ENCODE measurements at regions not wholly inside any gene's neighbourhood (a gene's known extent, or its start where the extent isn't known, plus 50 kb on each side); places are given as distances from the start of the nearest gene placed in this dataset.

DNA sequence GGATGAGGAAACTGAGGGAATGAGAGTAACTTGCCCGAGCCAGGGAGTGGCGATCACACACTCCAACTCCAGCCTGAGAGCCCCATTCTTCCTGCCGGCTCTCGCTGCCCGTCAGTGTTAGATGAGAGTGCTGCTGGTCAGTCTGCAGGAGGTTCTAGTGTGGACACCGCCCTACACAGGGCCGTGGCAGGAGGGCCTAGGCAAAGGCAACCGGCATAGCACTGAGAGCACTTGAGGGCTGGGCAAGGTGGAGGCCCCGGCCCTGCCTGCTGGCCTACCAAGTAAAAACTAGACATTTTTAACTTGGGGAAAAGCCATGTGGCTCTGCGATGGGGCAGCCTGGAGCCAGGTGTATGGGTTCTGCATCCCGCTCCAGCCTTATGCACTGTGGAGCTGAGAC is 354.8 kb downstream of the SEC14L1 start:
- TF ChIP-seq EP300 (IDR thresholded peaks at IDR 0.05; ENCODE audit: borderline replicate concordance) (no peak), EGR1 (IDR thresholded peaks at IDR 0.05) (no peak), TEAD4 (IDR thresholded peaks at IDR 0.05) (no peak), ZBTB7A (IDR thresholded peaks at IDR 0.05; ENCODE audit: low read depth) (no peak), CEBPB (IDR thresholded peaks at IDR 0.05) (no peak), TCF12 (IDR thresholded peaks at IDR 0.05; ENCODE audit: low read depth) (no peak), CREB1 (IDR thresholded peaks at IDR 0.05; ENCODE audit: low read depth) (no peak), RAD21 (IDR thresholded peaks at IDR 0.05; ENCODE audit: low read depth) (no peak), NFIC (IDR thresholded peaks at IDR 0.05) (no peak), TAF1 (IDR thresholded peaks at IDR 0.05; ENCODE audit: low read depth) (no peak), FOXM1 (IDR thresholded peaks at IDR 0.05; ENCODE audit: borderline replicate concordance, low read depth) (no peak), YY1 (IDR thresholded peaks at IDR 0.05; ENCODE audit: low read depth) (no peak)
- TF ChIP-seq, protein P1, sequence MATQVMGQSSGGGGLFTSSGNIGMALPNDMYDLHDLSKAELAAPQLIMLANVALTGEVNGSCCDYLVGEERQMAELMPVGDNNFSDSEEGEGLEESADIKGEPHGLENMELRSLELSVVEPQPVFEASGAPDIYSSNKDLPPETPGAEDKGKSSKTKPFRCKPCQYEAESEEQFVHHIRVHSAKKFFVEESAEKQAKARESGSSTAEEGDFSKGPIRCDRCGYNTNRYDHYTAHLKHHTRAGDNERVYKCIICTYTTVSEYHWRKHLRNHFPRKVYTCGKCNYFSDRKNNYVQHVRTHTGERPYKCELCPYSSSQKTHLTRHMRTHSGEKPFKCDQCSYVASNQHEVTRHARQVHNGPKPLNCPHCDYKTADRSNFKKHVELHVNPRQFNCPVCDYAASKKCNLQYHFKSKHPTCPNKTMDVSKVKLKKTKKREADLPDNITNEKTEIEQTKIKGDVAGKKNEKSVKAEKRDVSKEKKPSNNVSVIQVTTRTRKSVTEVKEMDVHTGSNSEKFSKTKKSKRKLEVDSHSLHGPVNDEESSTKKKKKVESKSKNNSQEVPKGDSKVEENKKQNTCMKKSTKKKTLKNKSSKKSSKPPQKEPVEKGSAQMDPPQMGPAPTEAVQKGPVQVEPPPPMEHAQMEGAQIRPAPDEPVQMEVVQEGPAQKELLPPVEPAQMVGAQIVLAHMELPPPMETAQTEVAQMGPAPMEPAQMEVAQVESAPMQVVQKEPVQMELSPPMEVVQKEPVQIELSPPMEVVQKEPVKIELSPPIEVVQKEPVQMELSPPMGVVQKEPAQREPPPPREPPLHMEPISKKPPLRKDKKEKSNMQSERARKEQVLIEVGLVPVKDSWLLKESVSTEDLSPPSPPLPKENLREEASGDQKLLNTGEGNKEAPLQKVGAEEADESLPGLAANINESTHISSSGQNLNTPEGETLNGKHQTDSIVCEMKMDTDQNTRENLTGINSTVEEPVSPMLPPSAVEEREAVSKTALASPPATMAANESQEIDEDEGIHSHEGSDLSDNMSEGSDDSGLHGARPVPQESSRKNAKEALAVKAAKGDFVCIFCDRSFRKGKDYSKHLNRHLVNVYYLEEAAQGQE (IDR thresholded peaks at IDR 0.05; ENCODE audit: low read depth) = no peak
- TF ChIP-seq, protein P2, sequence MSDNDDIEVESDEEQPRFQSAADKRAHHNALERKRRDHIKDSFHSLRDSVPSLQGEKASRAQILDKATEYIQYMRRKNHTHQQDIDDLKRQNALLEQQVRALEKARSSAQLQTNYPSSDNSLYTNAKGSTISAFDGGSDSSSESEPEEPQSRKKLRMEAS (IDR thresholded peaks at IDR 0.05) = no peak
- TF ChIP-seq, protein P3, sequence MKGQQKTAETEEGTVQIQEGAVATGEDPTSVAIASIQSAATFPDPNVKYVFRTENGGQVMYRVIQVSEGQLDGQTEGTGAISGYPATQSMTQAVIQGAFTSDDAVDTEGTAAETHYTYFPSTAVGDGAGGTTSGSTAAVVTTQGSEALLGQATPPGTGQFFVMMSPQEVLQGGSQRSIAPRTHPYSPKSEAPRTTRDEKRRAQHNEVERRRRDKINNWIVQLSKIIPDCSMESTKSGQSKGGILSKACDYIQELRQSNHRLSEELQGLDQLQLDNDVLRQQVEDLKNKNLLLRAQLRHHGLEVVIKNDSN (IDR thresholded peaks at IDR 0.05) = no peak

DNA sequence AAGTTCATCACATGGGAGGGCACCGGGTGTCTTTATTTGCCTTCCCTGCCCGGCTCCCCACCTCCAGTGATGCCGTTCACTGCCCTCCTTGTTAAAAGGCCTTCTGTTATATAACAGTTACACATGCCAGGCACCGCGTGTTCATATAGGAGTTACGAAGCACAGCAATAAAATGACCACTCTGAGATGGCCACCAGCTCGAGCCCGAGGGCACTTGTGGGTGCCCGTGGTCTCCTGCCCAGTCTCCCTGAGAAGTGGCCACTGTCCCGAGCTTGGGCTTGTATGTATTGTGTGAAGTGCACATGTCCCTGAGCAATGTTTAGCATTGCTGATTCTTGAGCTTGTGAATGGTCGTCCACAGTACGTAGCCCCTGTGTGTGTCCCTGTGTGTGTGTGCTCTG is 355.6 kb downstream of the SEC14L1 start:
- no peak for TF ChIP-seq RAD21 (IDR thresholded peaks at IDR 0.05; ENCODE audit: low read depth)
- TF ChIP-seq EP300 (IDR thresholded peaks at IDR 0.05; ENCODE audit: borderline replicate concordance) = no peak
- TF ChIP-seq, protein P2 (IDR thresholded peaks at IDR 0.05) = no peak
- no peak for TF ChIP-seq TEAD4 (IDR thresholded peaks at IDR 0.05)

DNA sequence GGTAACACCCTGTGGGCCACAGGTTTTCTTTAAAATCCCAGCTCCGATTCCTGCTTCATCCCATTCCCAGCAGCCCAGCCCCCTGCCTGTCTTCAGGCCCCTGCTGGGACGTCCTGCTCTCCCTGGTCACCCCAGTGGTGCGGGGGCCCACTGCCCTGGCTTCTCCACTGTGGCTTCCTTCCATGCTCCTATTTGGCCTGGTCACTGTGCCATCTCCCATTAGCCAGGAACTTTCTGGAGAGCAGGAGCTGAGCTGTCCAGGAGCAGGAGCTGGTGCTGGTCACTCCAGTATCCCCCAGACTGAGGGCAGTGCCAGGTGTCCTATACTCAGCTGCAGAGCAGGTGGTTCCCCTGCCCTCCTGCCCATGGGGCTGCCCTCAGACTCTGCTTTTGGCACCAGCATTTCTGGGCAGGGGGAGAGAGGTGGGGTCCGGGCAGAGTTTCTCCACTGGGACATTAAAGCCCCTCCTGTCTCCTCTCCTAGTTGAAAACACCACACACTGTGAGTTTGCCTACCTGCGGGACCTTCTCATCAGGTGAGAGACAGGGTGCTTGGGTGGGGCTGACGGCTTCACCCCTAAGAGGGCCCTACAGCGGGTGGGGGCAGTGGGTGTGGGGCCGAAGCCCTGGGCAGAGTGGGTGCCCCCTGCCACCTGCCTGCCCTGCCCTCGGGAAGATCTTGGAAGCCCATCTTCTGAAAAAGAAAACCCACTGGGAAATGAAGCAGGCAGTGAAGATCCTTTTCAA is 356.2 kb downstream of the SEC14L1 start:
- TF ChIP-seq NFIC (IDR thresholded peaks at IDR 0.05) = no peak
- TF ChIP-seq, protein P1 (IDR thresholded peaks at IDR 0.05; ENCODE audit: low read depth) = no peak
- TF ChIP-seq TEAD4 (IDR thresholded peaks at IDR 0.05) = no peak
- TF ChIP-seq FOXM1 (IDR thresholded peaks at IDR 0.05; ENCODE audit: borderline replicate concordance, low read depth) = no peak
- no peak for TF ChIP-seq TCF12 (IDR thresholded peaks at IDR 0.05; ENCODE audit: low read depth)
- TF ChIP-seq, protein P3 (IDR thresholded peaks at IDR 0.05) = no peak
- TF ChIP-seq RAD21 (IDR thresholded peaks at IDR 0.05; ENCODE audit: low read depth) = no peak
- no peak for TF ChIP-seq EGR1 (IDR thresholded peaks at IDR 0.05)
- no peak for TF ChIP-seq CEBPB (IDR thresholded peaks at IDR 0.05)
- no peak for TF ChIP-seq CREB1 (IDR thresholded peaks at IDR 0.05; ENCODE audit: low read depth)
- TF ChIP-seq YY1 (IDR thresholded peaks at IDR 0.05; ENCODE audit: low read depth) = no peak
- TF ChIP-seq, protein P2 (IDR thresholded peaks at IDR 0.05) = no peak
- no peak for TF ChIP-seq ZBTB7A (IDR thresholded peaks at IDR 0.05; ENCODE audit: low read depth)

DNA sequence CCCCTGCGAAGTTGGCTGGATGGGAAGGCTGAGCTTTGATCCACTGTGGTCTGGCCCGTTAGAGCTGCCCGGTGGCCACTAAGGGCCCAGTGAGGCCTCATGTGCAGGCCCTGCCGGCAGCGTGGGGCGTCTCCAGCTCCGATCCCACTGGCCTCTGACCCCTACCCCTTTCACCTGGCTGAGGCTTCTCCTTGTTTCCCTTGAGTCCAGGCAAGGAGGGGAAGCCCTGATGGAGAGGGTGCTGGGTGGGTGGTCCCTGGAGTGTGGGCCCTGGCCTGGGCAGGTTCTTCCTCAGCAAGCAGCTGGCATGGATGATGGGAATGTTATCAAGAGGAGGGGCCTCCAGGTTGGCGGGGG is 356.8 kb downstream of the SEC14L1 start:
- TF ChIP-seq EGR1 (IDR thresholded peaks at IDR 0.05) (no peak), NFIC (IDR thresholded peaks at IDR 0.05) (no peak), CREB1 (IDR thresholded peaks at IDR 0.05; ENCODE audit: low read depth) (no peak), CEBPB (IDR thresholded peaks at IDR 0.05) (no peak), TEAD4 (IDR thresholded peaks at IDR 0.05) (no peak), YY1 (IDR thresholded peaks at IDR 0.05; ENCODE audit: low read depth) (no peak), RAD21 (IDR thresholded peaks at IDR 0.05; ENCODE audit: low read depth) (no peak), EP300 (IDR thresholded peaks at IDR 0.05; ENCODE audit: borderline replicate concordance) (no peak), ZBTB7A (IDR thresholded peaks at IDR 0.05; ENCODE audit: low read depth) (no peak), TAF1 (IDR thresholded peaks at IDR 0.05; ENCODE audit: low read depth) (no peak), TCF12 (IDR thresholded peaks at IDR 0.05; ENCODE audit: low read depth) (no peak), FOXM1 (IDR thresholded peaks at IDR 0.05; ENCODE audit: borderline replicate concordance, low read depth) (no peak)
- TF ChIP-seq, protein P3 (IDR thresholded peaks at IDR 0.05) = no peak
- TF ChIP-seq, protein P1 (IDR thresholded peaks at IDR 0.05; ENCODE audit: low read depth) = no peak

Measured in Ishikawa (cell line).